HEK293 (cell line): ENCODE measurements at regions not wholly inside any gene's neighbourhood (a gene's known extent, or its start where the extent isn't known, plus 50 kb on each side); places are given as distances from the start of the nearest gene placed in this dataset.

Source experiments
- CTCF ChIA-PET: fragments of 350-600 bp; formaldehyde crosslinking; extraction: SDS; loops from one replicate; lab custom pipeline; 2021; ENCODE audit warnings: antibody characterized with exemption; lab: Yijun Ruan, JAX
- POLR2A ChIA-PET: fragments of 300-600 bp; formaldehyde crosslinking; extraction: SDS; loops from one replicate; lab custom pipeline; 2020; ENCODE audit warnings: antibody characterized with exemption, inconsistent platforms; lab: Yijun Ruan, JAX
- H3K27ac ChIP-seq: fragments of 200-500 bp; sonication (Bioruptor generic); 2 replicates; pipeline ENCODE4 v1.5.1; 2014; ENCODE audit warnings: low read depth, low read length, control low read depth, inconsistent platforms; ENCODE audit errors: extremely low read depth
- H3K36me3 ChIP-seq, 2 experiments: fragments of 200-500 bp in 1 of 2; sonication (Bioruptor generic) in 1 of 2; 1 replicate in 1 of 2; 2 replicates in 1 of 2; pipeline ENCODE4 v1.5.1; 2014 to 2017; ENCODE audit warnings: inconsistent platforms in 2 of 2, low read length in 2 of 2; ENCODE audit not compliant: control insufficient read depth in 2 of 2, insufficient read depth in 1 of 2
- H3K4me1 ChIP-seq: fragments of 200-500 bp; sonication (Bioruptor generic); 2 replicates; pipeline ENCODE4 v1.5.1; 2014; ENCODE audit warnings: mild to moderate bottlenecking, low read length, inconsistent platforms; ENCODE audit not compliant: control insufficient read depth, insufficient read depth
- H3K4me3 ChIP-seq: 2 replicates; pipeline ENCODE4 v1.5.1; 2011; ENCODE audit warnings: low read depth, mild to moderate bottlenecking, control low read depth, low read length, moderate library complexity
- H3K9me3 ChIP-seq: fragments of 200-500 bp; sonication (Bioruptor generic); 2 replicates; pipeline ENCODE4 v1.5.1; 2014; ENCODE audit warnings: low read depth, low read length, inconsistent platforms; ENCODE audit not compliant: control insufficient read depth, insufficient read depth
- BCL6B ChIP-seq: fragments of 450-650 bp; formaldehyde crosslinking; IDR thresholded peaks from 2 replicates; pipeline ENCODE4 v1.5.1; 2017; ENCODE audit warnings: missing biosample characterization, missing genetic modification characterization
- GLIS2 ChIP-seq: fragments of 450-650 bp; formaldehyde crosslinking; IDR thresholded peaks from 2 replicates; pipeline ENCODE4 v1.5.1; 2016; ENCODE audit warnings: missing biosample characterization, missing genetic modification characterization
- KLF7 ChIP-seq: fragments of 450-650 bp; formaldehyde crosslinking; IDR thresholded peaks from 2 replicates; pipeline ENCODE4 v1.5.1; 2016; ENCODE audit warnings: missing biosample characterization, missing genetic modification characterization, borderline replicate concordance
- RBAK ChIP-seq: fragments of 450-650 bp; formaldehyde crosslinking; IDR thresholded peaks from 2 replicates; pipeline ENCODE4 v1.5.1; 2016; ENCODE audit warnings: missing biosample characterization, missing genetic modification characterization
- YY2 ChIP-seq: fragments of 450-650 bp; formaldehyde crosslinking; IDR thresholded peaks from 2 replicates; pipeline ENCODE4 v1.5.1; 2016; ENCODE audit warnings: missing biosample characterization, missing genetic modification characterization
- ZBTB44 ChIP-seq: fragments of 450-650 bp; IDR thresholded peaks from 2 replicates; pipeline ENCODE4 v1.5.1; 2018; ENCODE audit warnings: missing biosample characterization, mild to moderate bottlenecking, missing genetic modification characterization
- ZBTB7A ChIP-seq: fragments of 450-650 bp; formaldehyde crosslinking; IDR thresholded peaks from 2 replicates; pipeline ENCODE4 v1.5.1; 2016; ENCODE audit warnings: low read depth, missing biosample characterization, missing genetic modification characterization
- ZNF114 ChIP-seq: fragments of 450-650 bp; formaldehyde crosslinking; IDR thresholded peaks from 2 replicates; pipeline ENCODE4 v1.5.0; 2017; ENCODE audit warnings: missing biosample characterization, missing genetic modification characterization
- ZNF133 ChIP-seq: fragments of 450-650 bp; formaldehyde crosslinking; IDR thresholded peaks from 2 replicates; pipeline ENCODE4 v1.5.1; 2016; ENCODE audit warnings: missing biosample characterization, missing genetic modification characterization
- ZNF169 ChIP-seq: fragments of 450-650 bp; formaldehyde crosslinking; IDR thresholded peaks from 2 replicates; pipeline ENCODE4 v1.5.1; 2016; ENCODE audit warnings: missing biosample characterization, missing genetic modification characterization
- ZNF2 ChIP-seq: fragments of 450-650 bp; formaldehyde crosslinking; IDR thresholded peaks from 2 replicates; pipeline ENCODE4 v1.5.1; 2016; ENCODE audit warnings: missing biosample characterization, missing genetic modification characterization
- ZNF324 ChIP-seq: fragments of 450-650 bp; formaldehyde crosslinking; IDR thresholded peaks from 2 replicates; pipeline ENCODE4 v1.5.1; 2016; ENCODE audit warnings: missing biosample characterization, missing genetic modification characterization
- ZNF354C ChIP-seq: fragments of 450-650 bp; formaldehyde crosslinking; IDR thresholded peaks from 2 replicates; pipeline ENCODE4 v1.5.1; 2016; ENCODE audit warnings: missing biosample characterization, missing genetic modification characterization, low read depth, borderline replicate concordance
- ZNF416 ChIP-seq: fragments of 450-650 bp; formaldehyde crosslinking; IDR thresholded peaks from 2 replicates; pipeline ENCODE4 v1.5.1; 2016; ENCODE audit warnings: missing biosample characterization, missing genetic modification characterization
- ZNF449 ChIP-seq: fragments of 450-650 bp; formaldehyde crosslinking; IDR thresholded peaks from 2 replicates; pipeline ENCODE4 v1.5.1; 2017; ENCODE audit warnings: missing biosample characterization, mild to moderate bottlenecking, missing genetic modification characterization, moderate library complexity
- ZNF521 ChIP-seq: fragments of 450-650 bp; formaldehyde crosslinking; IDR thresholded peaks from 2 replicates; pipeline ENCODE4 v1.5.1; 2017; ENCODE audit warnings: missing biosample characterization, mild to moderate bottlenecking, missing genetic modification characterization
- ZNF560 ChIP-seq: fragments of 450-650 bp; formaldehyde crosslinking; IDR thresholded peaks from 2 replicates; pipeline ENCODE4 v1.5.1; 2017; ENCODE audit warnings: missing biosample characterization, missing genetic modification characterization, borderline replicate concordance
- ZNF626 ChIP-seq: fragments of 450-650 bp; sonication (Bioruptor Pico); formaldehyde crosslinking; IDR thresholded peaks from 2 replicates; pipeline ENCODE4 v1.5.1; 2018; ENCODE audit warnings: missing biosample characterization, missing genetic modification characterization, inconsistent platforms
- ZNF664 ChIP-seq: fragments of 450-650 bp; formaldehyde crosslinking; IDR thresholded peaks from 2 replicates; pipeline ENCODE4 v1.5.1; 2016; ENCODE audit warnings: missing biosample characterization, missing genetic modification characterization
- ZNF830 ChIP-seq: fragments of 450-650 bp; IDR thresholded peaks from 2 replicates; pipeline ENCODE4 v1.5.0; 2018; ENCODE audit warnings: missing biosample characterization, missing genetic modification characterization, low read depth, mild to moderate bottlenecking, moderate library complexity

GRCh38 chr9:71323357-71323756 lies 201.9 kb upstream of the TRPM3 start:
- ChIA-PET CTCF (interaction anchor here (1.2 kb wide), 1 partner anchor 37 kb away, joined by 3 read pairs; no protein-coding TSS in a partner anchor), POLR2A (no interaction called here)
- Histone ChIP-seq H3K4me3 (no peak overlapping the region), H3K27ac (no peak overlapping the region), H3K36me3 (no peaks in the 10 kb centered on the region), H3K9me3 (no peaks in the 10 kb centered on the region), H3K4me1 (no peaks in the 10 kb centered on the region)
- TF ChIP-seq ZNF324: no peak
- TF ChIP-seq ZNF664: no peak
- no peak for TF ChIP-seq YY2 (tag by site-specific recombination)
- TF ChIP-seq BCL6B (tag by site-specific recombination): no peak
- TF ChIP-seq ZBTB7A: no peak
- no peak for TF ChIP-seq ZNF626
- TF ChIP-seq ZNF521 (tag by site-specific recombination): no peak
- no peak for TF ChIP-seq ZBTB44 (tag by site-specific recombination)
- no peak for TF ChIP-seq ZNF354C
- no peak for TF ChIP-seq ZNF416
- TF ChIP-seq ZNF2 (tag by site-specific recombination): no peak
- TF ChIP-seq ZNF169 (tag by site-specific recombination): no peak
- no peak for TF ChIP-seq ZNF560 (tag by site-specific recombination)
- TF ChIP-seq GLIS2 (tag by site-specific recombination): no peak
- no peak for TF ChIP-seq RBAK (tag by site-specific recombination)
- TF ChIP-seq ZNF114: no peak
- TF ChIP-seq KLF7 (tag by site-specific recombination): no peak

- CTCF ChIA-PET: no interaction called here
- Histone ChIP-seq H3K9me3 (no peaks in the 10 kb centered on the region), H3K4me3 (no peak overlapping the region), H3K27ac (no peak overlapping the region), H3K4me1 (no peaks in the 10 kb centered on the region), H3K36me3 (no peaks in the 10 kb centered on the region)
- TF ChIP-seq ZNF133 (tag by site-specific recombination): no peak
- no peak for TF ChIP-seq ZNF830 (tag by site-specific recombination)
- POLR2A ChIA-PET: no interaction called here
These were observed 200.9 kb upstream of the TRPM3 start for GRCh38 chr9:71322311-71322710.

GRCh38 chr9:71308454-71308853 lies 187.0 kb upstream of the TRPM3 start:
- no peak for TF ChIP-seq ZNF449
- no peaks in the 10 kb centered on the region for H3K36me3 ChIP-seq
- ChIA-PET POLR2A (no interaction called here), CTCF (no interaction called here)
- H3K4me3 ChIP-seq: no peak overlapping the region
- no peak overlapping the region for H3K27ac ChIP-seq
- H3K4me1 ChIP-seq: no peaks in the 10 kb centered on the region
- H3K9me3 ChIP-seq: no peaks in the 10 kb centered on the region
